ENCODE measurements at regions not wholly inside any gene's neighbourhood (a gene's known extent, or its start where the extent isn't known, plus 50 kb on each side); places are given as distances from the start of the nearest gene placed in this dataset.

DNA sequence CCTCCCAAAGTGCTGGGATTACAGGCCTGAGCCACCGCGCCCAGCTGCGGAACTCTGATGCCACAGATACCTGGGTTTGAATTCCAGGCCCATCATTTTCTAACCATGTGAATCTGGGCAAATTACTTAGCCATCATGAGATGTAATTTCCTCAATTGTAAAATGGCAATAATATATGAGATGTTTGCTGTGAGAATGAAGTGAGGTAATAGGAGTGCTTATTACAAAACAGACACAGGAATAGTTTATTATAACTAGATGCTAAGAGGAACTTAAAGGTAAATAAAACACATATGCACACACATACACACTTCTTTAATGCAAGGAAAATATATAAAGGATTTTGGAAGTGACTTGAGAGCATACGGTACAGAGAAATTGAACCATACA is 64.7 kb upstream of the TNIK start:
- TF ChIP-seq, protein P1, sequence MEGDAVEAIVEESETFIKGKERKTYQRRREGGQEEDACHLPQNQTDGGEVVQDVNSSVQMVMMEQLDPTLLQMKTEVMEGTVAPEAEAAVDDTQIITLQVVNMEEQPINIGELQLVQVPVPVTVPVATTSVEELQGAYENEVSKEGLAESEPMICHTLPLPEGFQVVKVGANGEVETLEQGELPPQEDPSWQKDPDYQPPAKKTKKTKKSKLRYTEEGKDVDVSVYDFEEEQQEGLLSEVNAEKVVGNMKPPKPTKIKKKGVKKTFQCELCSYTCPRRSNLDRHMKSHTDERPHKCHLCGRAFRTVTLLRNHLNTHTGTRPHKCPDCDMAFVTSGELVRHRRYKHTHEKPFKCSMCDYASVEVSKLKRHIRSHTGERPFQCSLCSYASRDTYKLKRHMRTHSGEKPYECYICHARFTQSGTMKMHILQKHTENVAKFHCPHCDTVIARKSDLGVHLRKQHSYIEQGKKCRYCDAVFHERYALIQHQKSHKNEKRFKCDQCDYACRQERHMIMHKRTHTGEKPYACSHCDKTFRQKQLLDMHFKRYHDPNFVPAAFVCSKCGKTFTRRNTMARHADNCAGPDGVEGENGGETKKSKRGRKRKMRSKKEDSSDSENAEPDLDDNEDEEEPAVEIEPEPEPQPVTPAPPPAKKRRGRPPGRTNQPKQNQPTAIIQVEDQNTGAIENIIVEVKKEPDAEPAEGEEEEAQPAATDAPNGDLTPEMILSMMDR (IDR thresholded peaks at IDR 0.05): no peak
- TF ChIP-seq EZH2 (IDR thresholded peaks at IDR 0.05; ENCODE audit: borderline replicate concordance, insufficient read depth, low read depth, low read length, poor library complexity, severe bottlenecking): no peak
